K562 (cell line): ENCODE measurements at regions not wholly inside any gene's neighbourhood (a gene's known extent, or its start where the extent isn't known, plus 50 kb on each side); places are given as distances from the start of the nearest gene placed in this dataset.

Experiments
- CHAMP1 ChIP-seq: fragments of 450-650 bp; IDR thresholded peaks from 2 replicates; pipeline ENCODE4 v1.6.1; 2016; ENCODE audit warnings: mild to moderate bottlenecking
- DACH1 ChIP-seq: fragments of 450-650 bp; IDR thresholded peaks from 2 replicates; pipeline ENCODE4 v1.6.1; 2018; ENCODE audit not compliant: partially characterized antibody
- FOXA3 ChIP-seq, 2 experiments: fragments of 450-650 bp in 1 of 2; sonication (generic) in 1 of 2; formaldehyde crosslinking; IDR thresholded peaks in 1 of 2; conservative IDR thresholded peaks in 1 of 2; 2 replicates each; pipeline versions ENCODE4 v1.4.0 to v1.8.0; 2020 to 2022; ENCODE audit warnings: mild to moderate bottlenecking in 2 of 2, missing genetic modification reagents in 1 of 2
- HDAC2 ChIP-seq: fragments of 450-650 bp; IDR thresholded peaks from 2 replicates; pipeline ENCODE4 v1.6.1; 2016; ENCODE audit warnings: mild to moderate bottlenecking
- RBM22 ChIP-seq: fragments of 200-400 bp; formaldehyde crosslinking; IDR thresholded peaks from 2 replicates; pipeline ENCODE4 v1.6.1; 2018; ENCODE audit warnings: low read length, low read depth; ENCODE audit not compliant: poor library complexity, severe bottlenecking
- ZBTB11 ChIP-seq, 3 experiments: fragments of 200-800 bp in 1 of 3; fragments of 250-450 bp in 1 of 3; fragments of 450-650 bp in 1 of 3; sonication (Bioruptor Pico) in 1 of 3; sonication (Bioruptor generic) in 1 of 3; formaldehyde crosslinking in 1 of 3; IDR thresholded peaks; 2 replicates each; pipeline versions ENCODE4 v1.6.1 to v1.8.0; 2016 to 2022; ENCODE audit warnings: mild to moderate bottlenecking in 2 of 3, missing genetic modification characterization in 2 of 3, missing compliant biosample characterization in 1 of 3, moderate library complexity in 1 of 3
- ZNF696 ChIP-seq: fragments of 250-450 bp; sonication (Bioruptor Pico); conservative IDR thresholded peaks from 2 replicates; pipeline ENCODE4 v1.4.0; 2020; ENCODE audit warnings: mild to moderate bottlenecking, moderate library complexity

GRCh38 chr12:91654087-91654486 lies 471.5 kb upstream of the DCN start (continued):
- TF ChIP-seq ZBTB11 (CRISPR knock-in tag; IDR thresholded peaks at IDR 0.05) (no peak), FOXA3 (CRISPR knock-in tag; conservative IDR thresholded peaks at IDR 0.05 in 1 of 2, IDR thresholded peaks at IDR 0.05 in 1 of 2) (no peak), DACH1 (no peak), CHAMP1 (no peak), HDAC2 (no peak), RBM22 (no peak), ZNF696 (no peak)
